T-cell (primary cell): ENCODE measurements at regions not wholly inside any gene's neighbourhood (a gene's known extent, or its start where the extent isn't known, plus 50 kb on each side); places are given as distances from the start of the nearest gene placed in this dataset.

Experiments
- ATAC-seq, 4 experiments: fragments of 200-7000 bp in 3 of 4; fragments of 150-1000 bp in 1 of 4; cut with Tn5 transposase; replicated peaks in 1 of 4; 1 replicate in 3 of 4; 2 replicates in 1 of 4; pipeline ENCODE4 v1.10.0; 2021; ENCODE audit warnings: moderate library complexity in 3 of 4, mild to moderate bottlenecking in 2 of 4, moderate number of reproducible peaks in 1 of 4
- CTCF ChIA-PET, 2 donors: fragments of 300-600 bp; sonication (Branson Sonifier 250); formaldehyde crosslinking; loops; one replicate each; lab custom pipeline; 2022; ENCODE audit warnings: antibody characterized with exemption in 2 of 2; lab: Charles Lee
- POLR2A ChIA-PET, 2 donors: fragments of 300-600 bp; sonication (Branson Sonifier 250); formaldehyde crosslinking; loops; one replicate each; lab custom pipeline; 2022; ENCODE audit warnings: antibody characterized with exemption in 2 of 2; lab: Charles Lee
- DNase-seq, 35 experiments: peaks; one replicate each; pipeline versions ENCODE4 v3.0.0 to v3.0.0-alpha.2; 2013 to 2023
- H3K27ac ChIP-seq: one replicate; pipeline ENCODE4 v1.5.1; 2013; ENCODE audit warnings: low read length
- H3K27me3 ChIP-seq, 2 experiments: replicated peaks in 1 of 2; 1 replicate in 1 of 2; 2 replicates in 1 of 2; pipeline versions ENCODE4 v1.6.1 to v1.7.0; 2013; ENCODE audit warnings: low read length in 1 of 2, mixed read lengths in 1 of 2; ENCODE audit not compliant: control insufficient read depth in 2 of 2, insufficient read depth in 2 of 2; ENCODE audit errors: extremely low read depth in 1 of 2
- H3K36me3 ChIP-seq, 2 donors: 1 replicate in 1 of 2; 2 replicates in 1 of 2; pipeline versions ENCODE4 v1.6.1 to v1.7.0; 2013; ENCODE audit warnings: low read length in 1 of 2; ENCODE audit not compliant: control insufficient read depth in 2 of 2, insufficient read depth in 1 of 2; ENCODE audit errors: extremely low read depth in 1 of 2
- H3K4me1 ChIP-seq, 2 experiments: 1 replicate in 1 of 2; 2 replicates in 1 of 2; pipeline versions ENCODE4 v1.6.1 to v1.7.0; 2013; ENCODE audit warnings: low read length in 2 of 2, mixed read lengths in 1 of 2; ENCODE audit not compliant: insufficient read depth in 2 of 2, control insufficient read depth in 1 of 2; ENCODE audit errors: extremely low read depth in 1 of 2
- H3K4me3 ChIP-seq, 2 donors: 1 replicate in 1 of 2; 2 replicates in 1 of 2; pipeline versions ENCODE4 v1.5.1 to v1.7.0; 2013; ENCODE audit warnings: mild to moderate bottlenecking in 2 of 2, low read length in 1 of 2, moderate library complexity in 1 of 2; ENCODE audit not compliant: control insufficient read depth in 1 of 2; ENCODE audit errors: extremely low read depth in 1 of 2
- H3K9me3 ChIP-seq: 2 replicates; pipeline ENCODE4 v1.7.0; 2013
- H3K27ac Mint-ChIP-seq, 2 donors: one replicate each; pipeline ENCODE4 v1.8.0; 2020 to 2021; ENCODE audit warnings: mild to moderate bottlenecking in 2 of 2, mixed read lengths in 2 of 2
- H3K27me3 Mint-ChIP-seq, 2 donors: one replicate each; pipeline ENCODE4 v1.8.0; 2021 to 2022; ENCODE audit warnings: mixed read lengths in 2 of 2
- H3K36me3 Mint-ChIP-seq: one replicate; pipeline ENCODE4 v1.8.0; 2021; ENCODE audit warnings: mixed read lengths
- H3K4me1 Mint-ChIP-seq, 3 donors: one replicate each; pipeline ENCODE4 v1.8.0; 2020 to 2022; ENCODE audit warnings: mixed read lengths in 3 of 3, mild to moderate bottlenecking in 1 of 3
- H3K4me3 Mint-ChIP-seq, 3 donors: one replicate each; pipeline ENCODE4 v1.8.0; 2020 to 2022; ENCODE audit warnings: mild to moderate bottlenecking in 3 of 3, mixed read lengths in 3 of 3, moderate library complexity in 3 of 3
- H3K9me3 Mint-ChIP-seq, 3 donors: one replicate each; pipeline ENCODE4 v1.8.0; 2020 to 2022; ENCODE audit warnings: mixed read lengths in 3 of 3
- WGBS: methylation state at CpG from one replicate; pipeline ENCODE4 v1.1.5; 2013; ENCODE audit warnings: missing lambda C conversion rate; ENCODE audit not compliant: insufficient coverage; 5-methylcytosine and 5-hydroxymethylcytosine counted together

DNA sequence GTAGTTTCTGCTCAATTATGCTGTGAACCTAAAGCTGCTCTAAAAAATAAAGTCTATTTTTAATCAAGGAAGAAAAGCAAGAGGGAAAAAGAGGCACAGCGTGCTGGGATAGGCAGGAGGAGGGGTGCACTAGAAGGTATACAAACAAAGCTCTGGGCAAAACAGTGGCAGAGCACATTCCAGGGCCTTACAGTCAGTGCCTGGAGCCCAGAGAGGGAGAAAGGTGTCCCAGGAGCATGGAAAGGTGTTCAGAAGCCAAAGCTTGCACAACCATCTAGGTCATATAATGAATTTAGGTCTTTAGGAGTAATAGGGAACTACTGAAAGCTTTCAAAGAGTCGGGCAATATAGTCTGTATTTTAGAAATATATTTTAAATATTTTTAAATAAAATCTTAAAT is 163.6 kb upstream of the PALMD start:
- Mint-ChIP-seq H3K27me3 (peaks cover 7 to 27% of the 10 kb centered on the region in 2 donors), H3K27ac (no peak overlapping the region), H3K4me1 (no peaks in the 10 kb centered on the region), H3K4me3 (no peak overlapping the region), H3K9me3 (no peaks in the 10 kb centered on the region), H3K36me3 (no peaks in the 10 kb centered on the region)
- ChIA-PET CTCF (interaction anchor here (0.7 to 4.1 kb wide), 8 partner anchors 12 to 733 kb away, joined by 3 to 24 read pairs (median 3); no protein-coding TSS in a partner anchor), POLR2A (no interaction called here)
- H3K27ac ChIP-seq: no peak overlapping the region
- H3K4me3 ChIP-seq: no peak overlapping the region
- no peaks in the 10 kb centered on the region for H3K36me3 ChIP-seq
- DNase-seq (no peak), ATAC-seq (no peak)
- no peaks in the 10 kb centered on the region for H3K27me3 ChIP-seq
- H3K9me3 ChIP-seq: no peaks in the 10 kb centered on the region
- H3K4me1 ChIP-seq: no peaks in the 10 kb centered on the region
- no CpG with 5 or more reads among the region's 2 CpGs for WGBS

DNA sequence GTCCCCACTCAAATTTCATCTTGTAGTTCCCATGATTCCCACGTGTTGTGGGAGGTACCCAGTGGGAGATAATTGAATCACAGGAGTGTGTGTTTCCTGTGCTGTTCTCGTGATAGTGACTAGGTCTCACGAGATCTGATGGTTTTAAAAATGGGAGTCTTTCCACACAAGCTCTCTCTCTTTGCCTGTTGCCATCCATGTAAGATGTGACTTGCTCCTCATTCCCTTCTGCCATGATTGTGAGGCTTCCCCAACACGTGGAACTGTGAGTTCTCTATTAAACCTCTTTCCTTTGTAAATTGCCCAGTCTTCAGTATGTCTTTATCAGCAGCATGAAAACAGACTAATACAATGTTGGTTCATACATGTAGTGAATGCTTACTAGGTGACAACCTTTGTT is 163.2 kb upstream of the PALMD start:
- no peak for ATAC-seq
- no peak overlapping the region for H3K27ac Mint-ChIP-seq
- peaks cover 7 to 23% of the 10 kb centered on the region in 2 donors for H3K27me3 Mint-ChIP-seq
- Histone ChIP-seq H3K27me3 (no peaks in the 10 kb centered on the region), H3K36me3 (no peaks in the 10 kb centered on the region), H3K4me1 (no peaks in the 10 kb centered on the region), H3K9me3 (no peaks in the 10 kb centered on the region), H3K27ac (no peak overlapping the region), H3K4me3 (no peak overlapping the region)
- WGBS: 17% methylated on average over 1 of the region's 4 CpGs
- no peaks in the 10 kb centered on the region for H3K36me3 Mint-ChIP-seq
- DNase-seq: no peak
- ChIA-PET CTCF (interaction anchor here (0.7 to 4.1 kb wide), 8 partner anchors 12 to 1662 kb away, joined by 3 to 24 read pairs (median 3); no protein-coding TSS in a partner anchor), POLR2A (no interaction called here)
- H3K4me1 Mint-ChIP-seq: no peaks in the 10 kb centered on the region
- no peaks in the 10 kb centered on the region for H3K9me3 Mint-ChIP-seq
- H3K4me3 Mint-ChIP-seq: no peak overlapping the region

DNA sequence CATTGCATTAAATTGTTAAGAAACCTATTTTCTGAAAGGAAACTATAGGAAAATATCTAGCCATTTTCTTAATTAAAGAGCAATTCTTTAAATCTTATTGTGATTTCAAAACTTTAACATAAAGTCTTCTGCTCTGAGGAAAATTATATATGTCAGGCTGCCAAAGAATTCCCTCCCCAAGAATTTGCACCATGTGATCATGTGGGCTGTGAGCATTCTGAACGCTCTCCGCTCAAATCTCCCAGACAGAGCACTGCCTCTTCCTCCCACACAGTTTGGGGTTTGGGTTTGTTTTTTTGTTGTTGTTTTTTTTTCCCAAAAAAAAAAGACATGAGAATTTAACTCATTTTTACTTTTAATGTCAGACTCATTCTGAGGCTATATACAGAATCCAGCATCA is 155.9 kb upstream of the PALMD start:
- no peak overlapping the region for H3K4me3 ChIP-seq
- ATAC-seq (no peak), DNase-seq (no peak)
- POLR2A ChIA-PET: no interaction called here
- Mint-ChIP-seq H3K9me3 (no peaks in the 10 kb centered on the region), H3K4me3 (no peak overlapping the region), H3K4me1 (no peaks in the 10 kb centered on the region), H3K27ac (no peak overlapping the region), H3K27me3 (peaks cover 0 to 21% of the 10 kb centered on the region in 2 donors), H3K36me3 (no peaks in the 10 kb centered on the region)
- no peaks in the 10 kb centered on the region for H3K36me3 ChIP-seq
- WGBS: no CpG with 5 or more reads among the region's 2 CpGs
- H3K27ac ChIP-seq: no peak overlapping the region
- H3K4me1 ChIP-seq: no peaks in the 10 kb centered on the region
- CTCF ChIA-PET: no interaction called here
- no peaks in the 10 kb centered on the region for H3K27me3 ChIP-seq
- H3K9me3 ChIP-seq: no peaks in the 10 kb centered on the region

DNA sequence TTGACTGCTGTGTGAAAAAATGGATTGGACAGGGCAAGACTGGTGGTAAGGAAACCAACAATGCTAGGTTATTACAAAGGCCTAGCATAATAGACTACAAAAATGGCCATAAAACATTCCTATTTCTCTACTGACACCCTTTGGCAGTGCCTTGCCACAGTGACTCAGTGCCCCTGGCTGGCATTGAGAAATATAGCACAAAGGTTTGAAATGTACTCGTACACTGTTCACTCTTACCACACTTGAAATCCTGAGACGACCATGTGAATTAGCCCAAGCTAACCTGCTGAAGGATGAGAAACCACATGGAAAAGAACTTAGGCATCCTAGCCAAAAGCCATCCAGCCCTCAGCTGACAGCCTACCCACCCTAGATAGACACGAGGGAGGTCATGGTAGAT is 149.8 kb upstream of the PALMD start:
- Mint-ChIP-seq H3K4me3 (no peak overlapping the region), H3K4me1 (no peaks in the 10 kb centered on the region), H3K27ac (no peak overlapping the region), H3K9me3 (no peaks in the 10 kb centered on the region), H3K36me3 (no peaks in the 10 kb centered on the region), H3K27me3 (peaks cover 2% of the 10 kb centered on the region in 2 donors)
- Histone ChIP-seq H3K4me1 (no peaks in the 10 kb centered on the region), H3K27ac (no peak overlapping the region), H3K27me3 (no peaks in the 10 kb centered on the region), H3K4me3 (no peak overlapping the region), H3K9me3 (no peaks in the 10 kb centered on the region), H3K36me3 (no peaks in the 10 kb centered on the region)
- DNase-seq: no peak
- POLR2A ChIA-PET: interaction anchor here in 1 of 2 donors (0.5 kb wide), 1 partner anchor 10 kb away, joined by 3 read pairs; no protein-coding TSS in a partner anchor
- no peak for ATAC-seq
- WGBS: no CpG with 5 or more reads among the region's 3 CpGs
- CTCF ChIA-PET: interaction anchor here in 1 of 2 donors (0.5 to 1.3 kb wide), 2 partner anchors 16 to 749 kb away, joined by 3 to 4 read pairs; no protein-coding TSS in a partner anchor

DNA sequence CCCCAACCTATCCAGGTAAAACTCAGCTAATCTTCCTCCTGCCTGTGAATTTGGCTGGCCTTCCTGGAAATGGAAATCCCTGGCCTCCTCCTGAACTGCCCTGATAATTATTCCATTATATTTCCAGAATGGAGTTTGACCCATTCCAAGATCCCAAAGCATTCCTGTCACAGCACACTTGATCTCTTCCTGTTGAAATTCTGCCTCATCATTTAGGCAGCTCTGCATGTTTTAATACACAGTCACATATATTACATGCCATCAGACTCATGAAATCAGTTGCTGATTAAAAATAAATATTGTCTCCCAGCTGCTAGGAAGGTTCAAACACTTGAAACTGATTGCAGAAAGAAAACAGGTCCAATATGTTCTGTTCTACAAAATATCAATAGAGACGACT is 148.2 kb upstream of the PALMD start:
- Histone ChIP-seq H3K36me3 (no peaks in the 10 kb centered on the region), H3K27me3 (no peaks in the 10 kb centered on the region), H3K9me3 (no peaks in the 10 kb centered on the region), H3K4me1 (no peaks in the 10 kb centered on the region), H3K4me3 (no peak overlapping the region), H3K27ac (no peak overlapping the region)
- Mint-ChIP-seq H3K4me1 (no peaks in the 10 kb centered on the region), H3K27me3 (peaks cover 0 to 2% of the 10 kb centered on the region in 2 donors), H3K27ac (peak overlapping the region in 1 of 2 donors; percentile 0), H3K36me3 (no peaks in the 10 kb centered on the region), H3K4me3 (no peak overlapping the region), H3K9me3 (no peaks in the 10 kb centered on the region)
- ATAC-seq (no peak), DNase-seq (no peak)
- ChIA-PET CTCF (no interaction called here), POLR2A (no interaction called here)
- WGBS: no CpG with 5 or more reads among the region's 1 CpG

DNA sequence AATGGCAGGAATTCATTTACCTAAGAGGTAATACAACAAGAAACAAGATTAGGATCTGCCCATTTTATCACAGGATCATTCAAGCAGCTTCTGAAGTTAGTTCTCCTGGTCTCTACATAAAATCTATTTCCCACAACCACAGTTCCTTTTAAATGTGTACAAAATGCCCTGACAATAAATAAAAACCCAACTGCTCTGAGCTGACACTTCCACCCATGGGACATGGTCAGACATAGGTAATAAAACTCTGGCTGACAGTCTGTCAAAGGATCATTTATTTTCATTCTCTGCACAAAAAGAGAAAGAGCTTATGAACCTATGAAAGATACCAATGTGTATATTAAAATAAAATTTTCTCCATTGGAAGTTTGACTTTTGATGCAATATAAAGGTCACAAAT is 145.4 kb upstream of the PALMD start:
- no peaks in the 10 kb centered on the region for H3K4me1 Mint-ChIP-seq
- DNase-seq (no peak), ATAC-seq (no peak)
- no peaks in the 10 kb centered on the region for H3K9me3 Mint-ChIP-seq
- no peak overlapping the region for H3K27ac ChIP-seq
- H3K4me1 ChIP-seq: no peaks in the 10 kb centered on the region
- H3K27me3 ChIP-seq: no peaks in the 10 kb centered on the region
- no peak overlapping the region for H3K27ac Mint-ChIP-seq
- H3K9me3 ChIP-seq: no peaks in the 10 kb centered on the region
- H3K36me3 Mint-ChIP-seq: no peaks in the 10 kb centered on the region
- no peak overlapping the region for H3K4me3 Mint-ChIP-seq
- H3K27me3 Mint-ChIP-seq: peaks cover 2 to 7% of the 10 kb centered on the region in 2 donors
- POLR2A ChIA-PET: no interaction called here
- CTCF ChIA-PET: no interaction called here
- H3K4me3 ChIP-seq: no peak overlapping the region
- no peaks in the 10 kb centered on the region for H3K36me3 ChIP-seq

DNA sequence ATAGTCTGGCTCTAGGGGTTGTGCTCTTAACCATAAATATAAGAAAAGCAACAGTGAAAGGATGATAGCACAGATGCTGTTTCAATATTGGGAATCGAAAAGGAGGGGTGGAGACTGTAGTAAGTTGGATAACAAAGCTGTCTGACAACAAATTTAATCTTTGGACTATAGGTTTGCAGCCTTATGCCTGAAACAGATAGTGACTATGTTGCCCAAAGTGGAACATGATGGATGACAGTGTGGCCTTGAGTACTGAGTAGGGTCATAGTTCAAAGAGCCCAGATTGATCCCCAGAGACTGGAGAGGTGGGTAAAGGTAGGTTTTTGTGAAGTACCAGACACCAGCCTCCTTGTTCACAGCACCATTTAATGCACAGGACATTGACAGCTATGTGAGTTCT is 144.0 kb upstream of the PALMD start:
- Histone ChIP-seq H3K4me3 (no peak overlapping the region), H3K4me1 (no peaks in the 10 kb centered on the region), H3K27me3 (no peaks in the 10 kb centered on the region), H3K36me3 (no peaks in the 10 kb centered on the region), H3K9me3 (no peaks in the 10 kb centered on the region), H3K27ac (no peak overlapping the region)
- 54% methylated on average over 1 of the region's 1 CpG for WGBS
- Mint-ChIP-seq H3K27ac (no peak overlapping the region), H3K4me1 (no peaks in the 10 kb centered on the region), H3K9me3 (no peaks in the 10 kb centered on the region), H3K27me3 (peaks cover 2 to 7% of the 10 kb centered on the region in 2 donors), H3K36me3 (no peaks in the 10 kb centered on the region), H3K4me3 (no peak overlapping the region)
- POLR2A ChIA-PET: no interaction called here
- no peak for ATAC-seq
- DNase-seq: no peak
- CTCF ChIA-PET: no interaction called here
